HG03064 (cell line): ENCODE measurements at regions not wholly inside any gene's neighbourhood (a gene's known extent, or its start where the extent isn't known, plus 50 kb on each side); places are given as distances from the start of the nearest gene placed in this dataset.

ENCODE experiments used
- ATAC-seq: cut with Tn5 transposase; IDR thresholded peaks from one replicate; pipeline ENCODE4 v1.9.1; 2021; ENCODE audit warnings: low read depth; ENCODE audit not compliant: unreplicated experiment

GRCh38 chr4:114488301-114488982 is 110.2 kb upstream of the UGT8 start:
- no peak for ATAC-seq

DNA sequence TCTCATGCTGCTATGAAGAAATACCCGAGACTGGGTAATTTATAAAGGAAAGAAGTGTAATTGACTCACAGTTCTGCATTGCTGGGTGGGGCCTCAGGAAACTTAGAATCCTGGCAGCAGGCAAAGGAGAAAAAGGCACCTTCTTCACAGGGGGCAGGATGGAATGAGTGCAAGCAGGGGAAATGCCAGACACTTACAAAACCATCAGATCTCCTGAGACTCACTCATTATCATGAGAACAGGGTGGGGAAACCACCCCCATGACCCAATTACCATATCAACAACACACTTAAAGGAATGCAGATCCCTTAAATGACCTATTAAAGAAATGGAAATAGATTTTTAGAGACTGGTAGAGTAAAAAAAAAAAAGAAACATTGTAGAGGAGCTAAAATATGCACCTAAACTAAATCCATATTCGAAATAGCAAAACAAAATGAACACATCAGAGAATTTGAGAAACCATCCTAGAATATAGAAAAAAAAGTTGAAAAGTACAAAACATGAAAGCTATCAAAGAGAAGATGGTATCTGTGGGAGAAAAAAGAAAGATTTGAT is 104.3 kb upstream of the UGT8 start:
- no peak for ATAC-seq

DNA sequence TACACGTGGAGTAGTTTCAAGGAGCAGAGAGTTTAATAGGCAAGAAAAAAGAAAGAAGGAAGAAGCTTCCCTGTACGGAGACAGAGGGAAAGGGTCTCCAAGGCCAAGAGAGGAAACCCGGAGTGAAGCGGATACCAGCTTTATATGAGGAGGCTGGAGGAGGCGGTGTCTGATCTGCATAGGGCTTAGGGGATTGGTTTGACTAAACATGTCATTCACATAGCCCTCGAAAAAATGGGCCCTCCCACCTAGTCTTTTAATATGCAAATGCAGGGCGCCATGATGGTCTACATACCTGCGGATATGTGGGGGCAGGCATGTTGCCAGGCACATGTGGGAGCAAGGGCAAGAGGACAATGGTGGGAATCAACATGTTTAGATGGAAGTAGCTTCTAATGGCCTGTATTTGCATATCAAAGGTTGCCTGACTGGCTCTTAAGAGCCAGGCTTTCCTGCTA is 103.1 kb upstream of the UGT8 start:
- ATAC-seq: no peak

DNA sequence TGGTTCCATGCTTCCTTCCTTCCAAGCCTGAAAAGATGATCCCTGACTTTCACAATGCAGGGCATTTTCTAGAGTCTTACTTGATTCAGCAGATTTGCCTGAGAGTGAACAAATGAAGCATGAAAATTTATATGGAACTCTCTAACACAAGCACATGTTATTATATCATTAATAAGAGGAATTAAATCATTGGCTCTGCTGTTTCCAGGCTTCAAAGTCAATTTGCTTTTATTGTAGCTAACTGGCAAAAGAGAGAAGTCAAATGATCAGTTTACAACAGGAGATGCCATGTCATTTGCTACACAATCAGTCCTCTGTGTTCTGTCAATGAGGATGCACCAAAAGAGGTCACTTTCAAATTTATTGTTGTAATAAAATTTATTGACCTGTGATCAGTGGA is 101.5 kb upstream of the UGT8 start:
- ATAC-seq: no peak

GRCh38 chr4:114509340-114509739 is 89.3 kb upstream of the UGT8 start:
- ATAC-seq: no peak

DNA sequence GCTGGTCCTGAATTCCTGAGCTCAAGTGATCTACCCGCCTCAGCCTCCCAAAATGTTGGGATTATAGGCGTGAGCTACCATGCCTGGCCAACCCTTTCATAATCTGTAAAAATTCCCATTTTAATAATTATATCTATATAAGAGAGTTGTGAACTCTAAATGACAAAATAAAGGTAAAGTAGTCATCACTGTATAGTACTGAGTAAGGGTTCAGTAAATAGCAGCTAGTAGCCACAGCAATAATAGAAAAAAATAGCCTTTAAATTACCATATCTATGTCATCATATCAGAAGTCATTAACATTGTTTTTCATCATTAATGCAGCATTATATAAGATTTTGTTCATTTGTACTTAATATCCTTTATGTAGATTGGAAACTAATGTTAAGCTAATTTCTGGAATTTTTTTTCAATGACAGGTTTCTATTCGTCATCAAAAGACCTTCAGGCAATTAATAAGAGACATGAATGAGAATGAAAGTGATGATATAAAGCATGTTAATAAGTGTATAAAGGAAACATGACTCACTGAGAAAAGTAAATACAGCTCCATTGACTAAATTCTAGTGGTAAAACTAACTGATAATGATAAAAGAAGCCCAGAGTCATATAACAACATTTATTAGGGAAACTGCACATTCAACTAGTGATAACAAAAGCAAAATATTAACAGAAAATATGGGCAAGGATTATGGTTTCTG is 85.9 kb upstream of the UGT8 start:
- no peak for ATAC-seq

GRCh38 chr4:114519368-114519767 is 79.2 kb upstream of the UGT8 start:
- no peak for ATAC-seq

DNA sequence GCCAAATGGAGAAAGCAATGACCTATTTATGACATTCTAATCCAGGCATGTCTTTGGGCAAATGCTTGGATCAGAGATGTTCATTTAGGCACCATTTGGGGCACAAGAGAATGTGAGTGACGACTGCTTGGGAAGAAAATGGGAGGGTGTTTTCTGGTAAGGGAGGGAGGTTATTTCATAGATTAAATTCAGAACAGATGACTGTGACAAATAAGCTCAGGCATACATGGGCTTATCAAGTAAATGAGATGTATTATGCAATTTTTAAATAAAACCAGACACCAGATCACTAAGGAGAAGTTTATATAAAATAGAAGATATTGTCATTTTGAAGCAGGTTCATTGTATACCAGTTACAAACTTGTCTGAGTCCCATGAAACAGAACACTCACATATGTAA is 71.4 kb upstream of the UGT8 start:
- no peak for ATAC-seq

DNA sequence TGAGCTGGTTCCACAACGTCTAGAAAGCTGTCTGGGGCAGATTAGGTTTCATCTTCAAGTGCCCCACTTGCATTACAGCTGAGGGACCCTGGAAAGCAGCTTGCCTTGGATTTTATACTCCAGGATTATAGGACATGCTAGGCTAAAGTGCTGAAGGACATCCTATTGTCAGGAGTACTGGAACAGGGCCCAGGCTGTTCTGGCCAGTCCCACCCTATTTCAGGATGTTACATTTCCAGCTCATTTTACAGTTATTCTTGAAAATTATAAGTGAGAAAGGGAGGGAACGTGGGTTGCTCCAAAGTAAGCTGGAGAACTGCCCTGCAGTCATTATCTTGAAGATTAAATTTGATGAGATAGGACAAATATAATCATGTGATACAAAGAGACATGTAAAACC is 71.0 kb upstream of the UGT8 start:
- ATAC-seq: no peak

DNA sequence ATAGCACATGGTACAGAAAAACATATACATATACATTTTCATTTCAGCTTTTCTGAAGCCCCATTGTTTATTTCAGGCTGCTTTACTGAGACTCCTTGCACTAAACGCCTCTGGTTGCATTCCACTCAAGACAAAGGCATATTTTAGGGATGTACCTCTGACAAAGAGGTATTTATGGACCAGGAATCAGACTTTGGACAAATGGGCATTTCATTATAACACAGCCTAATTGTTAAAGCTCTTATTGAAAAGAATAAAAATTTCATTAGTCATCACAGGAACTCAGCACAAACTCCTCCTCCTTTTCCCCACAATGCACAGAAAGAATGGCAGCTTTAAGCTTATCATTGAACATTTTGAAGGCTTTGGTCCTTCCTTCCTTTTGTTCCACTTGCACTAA is 62.9 kb upstream of the UGT8 start:
- ATAC-seq: no peak

- ATAC-seq: no peak
Measured at GRCh38 chr4:114537352-114537751, 61.3 kb upstream of the UGT8 start.

- ATAC-seq: no peak
Measured at GRCh38 chr4:114538012-114538617, 60.5 kb upstream of the UGT8 start.

DNA sequence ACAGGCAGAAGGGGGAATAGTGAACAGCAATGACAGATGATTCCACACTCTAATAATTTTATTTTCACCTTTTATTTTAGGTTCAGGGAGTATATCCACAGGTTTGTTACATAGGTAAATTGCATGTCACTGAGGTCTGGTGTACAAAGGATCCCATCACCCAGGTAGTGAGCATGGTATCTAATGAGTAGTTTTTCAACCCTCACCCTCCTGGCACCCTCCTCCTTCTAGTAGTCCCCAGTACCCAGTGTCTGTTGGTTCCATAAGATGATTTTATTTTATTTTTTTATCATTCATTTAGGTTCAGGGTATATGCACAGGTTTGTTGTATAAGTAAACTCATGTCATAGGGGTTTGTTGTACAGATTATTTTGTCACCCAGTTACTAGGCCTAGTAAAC is 58.6 kb upstream of the UGT8 start:
- ATAC-seq: no peak

GRCh38 chr4:114547340-114548134 is 51.1 kb upstream of the UGT8 start:
- ATAC-seq: no peak
